NCI-H345 (cell line): ENCODE measurements at regions not wholly inside any gene's neighbourhood (a gene's known extent, or its start where the extent isn't known, plus 50 kb on each side); places are given as distances from the start of the nearest gene placed in this dataset.
"Not testable (repeated sequence)": the region's sequence is repeated elsewhere in the genome, so short reads cannot be mapped to it uniquely, and the experiment has no call there.

Experiments used
- DNase-seq: peaks from one replicate; lab custom pipeline; 2025; lab: John Stamatoyannopoulos, UW

DNA sequence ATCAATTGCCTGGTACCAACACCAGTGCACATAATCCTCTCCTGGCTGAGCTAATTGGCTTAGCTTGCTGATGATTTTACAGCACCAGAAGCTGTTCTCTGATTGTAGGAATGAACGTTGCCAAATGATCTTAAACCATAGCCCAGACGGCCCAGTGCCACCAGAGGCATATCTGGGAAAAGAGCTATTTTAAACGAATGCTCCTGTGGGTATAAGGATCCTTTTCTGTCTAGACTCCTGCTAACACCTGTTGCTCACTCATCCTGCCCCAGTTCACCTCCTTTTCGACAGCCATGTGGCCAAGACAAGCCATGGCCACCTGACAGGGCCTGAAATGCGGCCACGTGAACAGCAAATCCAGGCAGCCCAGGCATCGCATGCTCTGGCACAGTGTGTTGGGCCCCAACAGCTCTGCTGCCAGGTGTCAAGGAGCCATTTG lies 289.9 kb upstream of the SLC30A5 start:
- no peak for DNase-seq

DNA sequence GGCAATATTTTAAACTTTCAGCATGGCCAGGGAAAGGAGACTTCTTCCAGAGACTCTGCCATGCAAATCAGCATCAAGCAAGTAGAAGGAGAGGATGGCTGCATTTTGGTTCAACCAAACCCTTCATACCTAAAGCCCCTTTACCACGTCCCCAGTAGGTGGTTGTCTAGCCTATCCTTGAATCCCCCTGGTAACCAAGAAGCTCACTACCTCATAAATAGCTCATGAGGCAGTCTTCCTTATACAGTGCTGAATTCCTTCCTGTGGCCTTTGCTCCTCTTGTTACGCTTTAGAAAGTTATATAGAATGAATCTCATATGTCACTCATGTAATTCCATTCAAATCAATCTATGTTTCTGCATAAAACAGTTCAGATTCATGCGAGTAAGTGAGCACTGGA lies 289.5 kb upstream of the SLC30A5 start:
- no peak for DNase-seq

DNA sequence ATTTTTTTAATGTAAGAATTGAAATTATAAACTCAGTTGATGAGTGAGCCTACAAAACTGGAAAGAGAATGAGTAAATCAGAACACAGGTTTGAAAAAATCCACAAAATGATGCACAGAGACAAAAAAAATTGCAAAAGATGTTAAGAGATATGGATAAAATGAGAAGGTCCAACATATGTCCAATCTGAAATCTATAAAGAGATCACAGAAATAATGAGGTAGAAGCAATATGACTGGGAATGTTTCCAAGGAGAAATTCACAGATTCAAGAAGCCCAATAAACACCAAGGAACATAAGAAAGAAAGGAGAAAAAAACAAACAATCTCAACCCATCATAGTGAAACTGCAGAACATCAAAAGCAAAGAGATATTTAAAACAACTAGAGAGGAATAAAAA lies 288.4 kb upstream of the SLC30A5 start:
- DNase-seq = no peak

DNA sequence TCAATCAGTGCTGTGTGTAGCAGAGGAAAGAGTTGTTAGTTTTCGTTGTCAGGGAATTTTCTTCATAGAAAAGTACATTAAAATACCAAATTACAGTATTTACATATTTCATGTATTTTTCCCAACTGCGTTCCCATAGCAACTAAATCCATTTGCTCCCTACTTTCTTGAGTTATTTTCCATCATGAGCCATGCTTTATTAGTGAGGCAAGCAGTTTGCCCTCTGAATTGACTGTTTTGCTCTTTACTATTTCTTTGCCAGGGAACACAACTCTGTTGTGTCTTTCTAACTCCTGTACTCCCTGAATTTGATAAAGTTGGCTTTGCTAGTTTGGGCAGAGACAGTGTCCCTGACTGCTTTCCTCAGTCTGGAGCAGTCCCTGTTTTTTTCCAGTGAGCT lies 276.2 kb upstream of the SLC30A5 start:
- no peak for DNase-seq

DNA sequence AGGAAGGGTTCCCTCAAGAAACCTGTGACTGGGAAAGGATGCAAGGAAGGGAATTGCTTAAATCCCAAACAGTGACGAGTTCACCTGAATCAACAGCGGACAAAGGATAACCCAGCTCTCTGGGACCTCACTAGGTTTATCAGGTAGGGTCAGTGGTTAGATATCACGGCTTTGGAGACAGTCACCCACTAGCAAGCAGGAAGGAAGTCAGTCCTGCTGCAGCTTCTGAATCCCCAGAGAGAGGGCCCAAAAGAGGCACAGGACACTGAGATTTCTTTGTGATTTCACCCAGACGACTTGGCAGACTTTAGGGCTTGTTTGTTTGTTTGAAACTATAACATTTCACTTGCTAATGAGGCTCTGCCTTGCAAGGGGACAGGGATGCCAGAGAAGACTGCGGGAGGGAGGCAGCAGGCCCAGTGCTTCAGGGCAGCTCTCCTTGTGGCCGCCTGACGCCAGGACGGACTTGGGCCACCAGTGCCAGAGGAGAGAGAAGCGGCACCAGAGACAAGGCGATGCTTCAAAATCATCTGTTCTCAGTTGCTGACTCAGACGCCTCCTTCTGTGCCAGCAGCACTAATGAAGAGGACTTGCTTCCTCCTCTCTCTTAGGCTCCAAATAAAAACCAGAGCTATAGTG lies 275.6 kb upstream of the SLC30A5 start:
- no peak for DNase-seq

DNA sequence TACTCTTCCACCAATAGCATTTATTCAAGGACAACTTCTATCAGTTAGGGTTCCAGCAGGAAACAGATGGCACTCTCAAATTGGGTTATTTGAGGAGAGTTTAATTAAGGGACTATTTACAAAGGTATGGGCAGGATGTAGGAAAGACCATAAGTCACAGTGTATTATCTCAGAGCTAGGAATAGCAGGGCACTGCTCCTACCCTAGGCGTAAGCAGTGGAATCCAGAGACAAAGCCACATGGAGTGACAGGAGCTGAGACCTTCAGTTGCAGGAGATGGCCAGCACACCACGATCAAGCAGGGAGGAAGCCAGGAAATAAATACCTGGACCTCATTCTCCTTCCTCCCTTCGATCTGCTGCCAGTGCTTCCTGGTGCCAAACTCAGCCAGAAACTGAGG lies 274.9 kb upstream of the SLC30A5 start:
- no peak for DNase-seq

DNA sequence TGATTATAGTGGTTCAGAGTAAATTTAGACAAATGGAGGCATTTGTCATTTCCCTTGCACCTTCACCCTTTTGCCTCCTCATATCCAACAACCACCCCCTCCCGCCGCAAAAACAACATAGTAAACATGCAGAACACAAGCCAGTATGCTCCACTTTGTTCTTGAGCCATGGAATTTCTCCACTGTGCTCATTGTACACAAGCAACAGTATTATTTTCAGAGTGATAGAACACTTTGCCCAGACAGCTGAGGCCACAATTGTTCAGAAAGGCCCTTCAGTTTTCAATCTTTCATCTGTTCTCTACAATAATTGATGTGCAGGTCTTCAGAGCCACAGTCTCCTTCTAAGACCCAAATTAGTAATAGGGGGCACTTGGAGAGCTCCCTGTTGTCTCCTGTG lies 272.8 kb upstream of the SLC30A5 start:
- no peak for DNase-seq

DNA sequence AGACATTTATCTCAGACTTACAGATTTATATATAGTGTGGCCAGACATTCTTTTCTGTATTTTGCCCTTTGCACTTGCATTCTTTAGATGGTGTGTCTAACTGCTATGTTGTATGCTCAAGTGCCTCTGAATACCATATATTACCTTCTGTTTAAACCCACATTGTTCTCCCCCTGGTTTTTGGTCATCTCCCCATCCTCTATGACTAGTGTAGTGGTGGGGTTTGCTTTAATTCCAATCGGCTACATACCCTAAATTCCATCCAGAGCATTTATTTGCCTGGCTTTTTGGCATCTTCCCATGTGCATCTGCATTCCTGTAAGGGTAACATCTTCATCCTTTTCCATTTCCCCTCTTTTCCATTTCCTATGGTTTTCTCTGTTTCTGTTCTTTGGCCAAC lies 271.0 kb upstream of the SLC30A5 start:
- DNase-seq = no peak

DNA sequence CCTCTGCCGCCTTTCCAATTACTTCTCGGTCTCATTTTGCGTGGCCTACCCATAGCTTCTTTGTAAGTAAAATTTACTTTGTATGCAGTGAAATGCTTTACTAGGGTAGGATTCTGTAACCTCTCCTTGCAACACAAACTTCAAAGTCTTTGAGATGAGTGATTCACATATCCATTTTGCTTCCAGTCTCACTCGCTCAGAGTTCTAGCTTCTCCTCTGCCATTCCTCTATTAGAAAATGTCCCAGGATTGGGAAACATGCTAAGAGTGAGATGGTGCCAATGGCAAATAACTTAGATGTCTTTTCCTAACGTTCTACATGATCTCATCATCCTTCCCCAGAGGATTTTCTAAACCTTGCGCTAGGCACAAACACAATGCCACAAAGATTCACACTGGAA lies 270.5 kb upstream of the SLC30A5 start:
- no peak for DNase-seq

DNA sequence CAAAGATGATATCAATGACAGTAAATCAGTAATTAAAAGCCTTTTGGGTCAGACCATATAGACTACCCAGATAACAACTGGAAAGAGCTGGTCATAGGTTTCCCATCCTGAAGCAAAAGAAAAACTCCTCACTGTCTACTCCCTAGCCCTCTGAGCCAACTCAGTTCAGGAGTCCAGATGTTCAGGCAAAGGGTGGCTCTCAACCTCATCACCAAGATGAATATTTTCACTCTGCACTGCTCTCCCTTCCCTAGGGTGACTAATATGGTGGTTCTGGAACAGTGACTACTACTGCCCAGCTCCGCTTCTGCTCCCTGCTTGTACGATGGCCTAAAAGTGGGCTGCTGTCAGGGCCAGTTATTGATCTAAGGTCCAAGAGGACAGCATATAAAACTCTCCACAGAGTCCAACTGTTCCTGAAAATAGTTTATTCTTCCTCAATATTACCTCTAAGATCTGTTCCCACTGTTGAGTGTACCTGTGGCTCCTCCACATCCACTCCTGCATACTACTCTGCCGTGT lies 263.4 kb upstream of the SLC30A5 start:
- no peak for DNase-seq

DNA sequence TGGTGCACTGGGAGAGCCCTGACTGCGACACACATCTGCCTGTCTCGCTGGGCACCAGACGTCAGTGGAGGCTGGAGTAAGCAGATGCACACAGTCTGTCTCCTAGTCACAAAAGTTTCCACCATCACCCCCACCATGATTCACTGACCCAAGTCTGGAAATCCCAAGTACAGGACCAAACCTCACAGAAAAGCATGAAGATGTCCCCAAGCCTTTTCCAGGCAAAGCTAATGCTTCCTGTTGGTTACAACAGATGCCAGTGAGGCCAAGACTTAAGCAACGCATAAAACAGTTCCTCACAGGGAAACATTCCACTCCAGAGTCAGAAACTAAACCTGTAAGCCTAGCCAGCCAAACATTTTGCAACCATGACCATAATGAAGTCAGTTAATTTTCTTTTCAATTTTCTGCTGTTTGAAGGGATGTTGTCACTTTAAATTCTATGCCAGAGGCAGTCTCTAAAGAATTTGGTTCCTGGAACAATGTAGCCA lies 259.3 kb upstream of the SLC30A5 start:
- no peak for DNase-seq

DNA sequence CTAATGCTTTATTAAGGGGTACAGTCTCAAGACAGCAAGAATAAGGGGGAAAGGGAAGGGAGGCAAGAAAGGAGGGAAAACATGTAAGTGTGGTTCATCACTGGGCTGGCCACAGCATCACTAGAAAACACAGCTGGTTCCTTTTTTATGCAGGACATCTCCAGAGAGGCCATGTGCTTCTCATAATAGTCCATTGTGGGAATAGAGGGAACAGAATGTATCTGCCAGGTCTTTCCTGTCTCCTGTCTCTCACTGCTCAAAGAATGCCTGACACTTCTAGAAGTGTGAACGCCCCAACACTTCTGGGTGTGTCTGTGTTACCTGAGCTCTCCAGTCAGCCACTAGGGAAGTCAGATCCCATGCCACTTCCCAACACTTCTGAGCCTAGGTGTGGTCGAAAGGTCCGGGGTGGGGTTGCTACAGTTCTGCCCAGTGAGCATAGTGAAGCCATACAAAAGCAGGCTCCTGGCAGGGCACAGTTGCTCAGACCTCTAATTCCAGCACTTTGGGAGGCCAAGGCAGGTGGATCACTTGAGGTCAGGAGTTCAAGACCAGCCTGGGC lies 255.6 kb upstream of the SLC30A5 start:
- DNase-seq = no peak

DNA sequence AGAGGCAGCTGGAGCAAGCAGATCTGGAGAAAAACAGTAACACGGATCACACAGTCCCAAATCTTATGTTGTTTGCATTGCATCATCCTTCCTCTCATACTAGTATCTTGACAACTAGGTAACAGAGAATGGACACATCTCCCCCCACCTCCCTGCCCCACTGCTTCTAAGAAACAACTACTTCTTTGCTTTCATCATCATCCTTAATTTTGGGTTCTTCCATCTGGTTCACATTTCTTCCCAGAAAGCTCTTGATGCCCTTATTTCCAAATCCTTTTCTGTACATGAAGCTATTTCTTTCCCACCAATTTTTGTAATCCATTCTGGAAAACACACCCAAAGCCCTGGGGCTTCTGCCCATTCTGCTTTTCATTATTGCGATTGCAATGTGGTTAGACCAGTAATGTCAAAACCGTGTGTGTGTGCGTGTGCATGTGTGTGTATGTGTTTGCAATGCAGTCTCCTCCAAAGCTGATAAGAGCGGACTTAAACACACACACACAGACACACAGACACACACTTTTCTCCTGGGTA lies 254.7 kb upstream of the SLC30A5 start:
- DNase-seq = no peak

DNA sequence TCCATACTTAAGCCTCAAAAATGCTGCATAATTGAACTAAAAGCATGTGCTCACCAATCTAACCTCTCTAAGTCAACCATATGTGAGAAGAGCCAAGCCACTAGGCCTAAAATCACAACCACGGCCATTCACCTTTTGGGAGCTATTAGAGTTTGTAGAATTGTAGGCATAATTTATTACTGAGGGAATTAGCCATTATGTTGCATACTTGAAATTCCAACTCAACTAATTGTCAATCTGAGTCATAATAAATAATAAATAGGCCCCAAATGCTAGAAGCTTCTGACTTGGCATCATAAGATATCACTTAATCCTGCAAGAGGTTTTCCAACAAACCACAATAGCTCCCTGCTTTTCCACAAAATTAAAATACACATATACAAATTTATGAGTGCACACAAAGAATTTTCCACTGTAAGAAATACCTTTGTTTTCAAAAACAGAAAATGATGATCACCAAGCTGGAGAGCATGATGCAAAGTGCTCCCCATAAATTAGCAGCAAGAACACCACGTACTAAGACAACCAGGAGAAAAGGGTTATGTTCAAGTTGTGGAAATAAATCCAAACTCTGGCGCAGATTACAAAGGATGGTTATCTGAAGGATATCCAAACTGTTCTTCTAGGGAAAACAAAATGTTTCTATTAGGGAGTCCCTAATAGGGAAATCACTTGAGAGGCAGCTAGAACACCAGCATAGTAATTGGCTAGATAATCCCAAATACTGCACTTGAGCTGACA lies 250.0 kb upstream of the SLC30A5 start:
- DNase-seq = no peak

DNA sequence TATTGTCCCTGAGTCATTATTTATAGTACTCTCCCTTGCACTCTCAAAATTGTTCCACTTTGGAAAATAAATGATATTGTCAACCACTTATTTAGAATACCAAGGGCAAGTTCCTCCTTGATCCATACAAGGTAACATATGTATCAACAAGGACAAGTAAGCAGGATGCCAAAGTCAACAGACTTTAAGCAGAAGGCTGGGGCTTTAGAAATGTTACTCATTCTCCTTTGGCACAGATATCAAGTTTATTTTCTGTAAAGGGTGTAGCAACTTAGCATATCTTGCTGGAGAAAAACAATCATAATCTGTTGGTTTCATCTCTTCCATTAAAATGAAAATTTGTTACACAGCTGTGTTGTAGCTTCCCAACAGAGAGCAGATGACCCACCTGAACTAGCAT lies 248.7 kb upstream of the SLC30A5 start:
- no peak for DNase-seq

DNA sequence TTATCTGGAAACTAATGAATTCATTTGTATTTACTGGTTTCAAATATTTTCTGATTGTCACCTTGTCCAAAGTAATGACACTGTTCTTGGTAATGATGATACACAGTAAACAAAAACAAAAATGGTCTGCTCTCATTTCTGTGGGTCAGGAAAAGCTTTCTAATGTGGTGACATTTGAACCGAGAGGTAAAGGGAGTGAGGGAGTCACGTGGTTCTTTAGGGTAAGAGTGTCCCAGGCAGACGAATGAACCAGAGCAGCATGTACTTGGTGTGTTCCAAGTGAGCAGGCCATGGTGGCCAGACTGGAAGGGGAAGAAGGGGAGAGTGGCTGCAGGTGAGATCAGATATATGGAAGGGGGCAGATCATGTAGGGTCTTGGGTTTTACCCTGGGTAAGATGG lies 247.0 kb upstream of the SLC30A5 start:
- DNase-seq = no peak

DNA sequence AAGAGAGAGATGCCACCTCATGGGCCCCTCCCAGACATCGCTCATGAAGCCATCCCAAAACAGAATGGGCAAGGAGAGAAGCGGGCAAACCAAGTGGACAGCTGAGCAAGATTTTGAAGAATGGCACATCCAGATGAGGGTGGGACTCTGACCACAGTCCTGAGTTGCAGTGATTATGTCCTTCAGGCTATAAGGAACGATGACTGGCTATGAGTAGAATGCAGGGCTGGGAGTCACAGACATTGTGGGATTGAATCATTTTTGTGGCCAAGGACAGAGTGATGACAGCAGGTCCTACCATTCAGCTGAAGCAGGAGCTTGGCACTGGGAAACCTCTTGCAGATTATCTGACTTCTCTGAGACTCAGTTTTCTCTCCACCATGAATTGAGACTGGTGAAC lies 245.7 kb upstream of the SLC30A5 start:
- no peak for DNase-seq

DNA sequence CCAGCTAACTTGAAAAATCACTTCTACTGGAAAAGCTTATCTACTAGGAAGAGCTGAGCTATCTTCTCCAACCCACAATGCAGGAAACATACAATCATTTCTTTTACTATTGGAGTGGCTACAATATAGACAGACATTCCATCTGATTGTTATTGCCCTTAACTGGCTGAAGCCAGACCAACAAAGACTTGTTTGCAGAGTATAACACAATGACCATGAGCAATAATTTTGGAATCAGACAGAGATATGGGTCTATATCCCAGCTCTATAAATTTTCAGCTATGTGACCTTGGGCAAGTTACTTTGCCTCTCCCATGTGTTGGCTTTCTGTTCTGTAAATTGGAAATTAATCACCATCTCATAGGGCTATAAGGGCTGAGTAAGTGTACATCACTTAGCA lies 244.7 kb upstream of the SLC30A5 start:
- DNase-seq = no peak

DNA sequence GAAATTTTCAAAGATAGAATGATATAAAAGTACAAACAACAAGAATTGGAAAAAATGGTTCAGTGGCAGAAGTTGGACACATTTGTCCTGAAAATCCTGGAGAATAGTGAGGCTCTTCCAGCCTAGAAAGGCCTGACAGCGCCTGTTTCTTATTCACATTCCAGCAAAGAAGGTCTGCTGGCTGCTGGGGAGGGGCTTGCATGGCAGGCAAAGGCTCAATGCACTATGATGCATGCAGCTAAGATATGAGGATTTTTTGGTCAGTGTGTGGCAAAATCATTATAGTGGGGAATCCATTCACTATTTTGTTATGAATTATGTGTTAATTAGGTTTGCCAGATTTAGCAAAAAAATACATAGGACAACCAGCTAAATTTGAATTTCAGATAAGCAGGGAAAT lies 243.9 kb upstream of the SLC30A5 start:
- DNase-seq = no peak

DNA sequence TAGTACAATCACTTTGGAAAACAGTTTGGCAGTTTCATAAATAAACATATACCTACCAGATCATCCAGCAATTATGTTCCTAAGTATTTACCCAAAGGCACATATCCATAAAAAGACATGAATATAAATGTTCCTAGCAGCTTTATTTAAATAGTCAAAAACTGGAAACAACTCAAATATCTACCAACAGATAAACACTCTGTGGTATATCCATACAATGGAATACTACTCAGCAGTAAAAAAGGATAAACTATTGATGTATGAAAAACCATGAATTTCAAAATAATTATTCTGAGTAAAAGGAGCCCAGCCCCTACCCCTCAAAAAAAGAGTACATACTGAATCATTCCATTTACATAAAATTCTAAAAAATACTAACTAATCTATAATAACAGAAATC lies 232.7 kb upstream of the SLC30A5 start:
- no peak for DNase-seq

DNA sequence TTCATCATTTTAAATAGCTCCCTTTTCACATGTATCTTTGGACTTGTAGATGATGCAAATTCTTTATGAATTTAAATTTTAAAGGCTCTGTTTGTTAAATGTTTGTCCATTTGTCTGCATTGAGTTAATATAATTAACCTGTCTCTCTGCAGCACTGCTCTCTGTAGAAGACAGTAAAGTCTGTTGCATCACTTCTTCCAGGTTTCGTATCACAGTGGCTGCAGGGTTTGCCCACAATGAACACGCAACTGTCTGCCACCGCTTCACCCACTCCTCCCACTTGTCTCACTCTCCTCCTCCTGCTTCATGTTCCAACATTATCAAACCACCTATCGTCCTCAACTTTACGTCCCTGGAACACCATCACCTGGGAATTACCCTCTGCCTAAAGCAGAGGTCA lies 231.3 kb upstream of the SLC30A5 start:
- DNase-seq = no peak

DNA sequence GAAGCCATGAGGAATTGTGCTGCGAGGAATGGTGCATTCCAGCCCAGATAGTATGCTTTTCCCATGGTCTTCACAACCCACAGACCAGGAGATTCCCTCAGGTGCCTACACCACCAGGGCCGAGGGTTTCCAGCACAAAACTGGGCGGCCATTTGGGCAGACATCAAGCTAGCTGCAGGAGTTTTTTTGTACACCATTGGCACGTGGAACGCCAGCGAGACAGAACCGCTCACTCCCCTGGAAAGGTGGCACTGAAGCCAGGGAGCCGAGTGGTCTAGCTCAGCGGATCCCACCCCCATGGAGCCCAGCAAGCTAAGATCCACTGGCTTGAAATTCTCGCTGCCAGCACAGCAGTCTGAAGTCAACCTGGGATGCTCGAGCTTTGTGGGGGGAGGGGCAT lies 228.6 kb upstream of the SLC30A5 start:
- not testable (repeated sequence) for DNase-seq
